Neural cell (in vitro differentiated cells): ENCODE measurements at regions not wholly inside any gene's neighbourhood (a gene's known extent, or its start where the extent isn't known, plus 50 kb on each side); places are given as distances from the start of the nearest gene placed in this dataset.

Experiments used
- CTCF ChIP-seq: fragments of 450-650 bp; IDR thresholded peaks from 2 replicates; pipeline ENCODE4 v1.5.1; 2014; ENCODE audit warnings: antibody characterized with exemption, mild to moderate bottlenecking, moderate library complexity; ENCODE audit not compliant: poor library complexity, severe bottlenecking
- EP300 ChIP-seq: fragments of 450-650 bp; conservative IDR thresholded peaks from 2 replicates; pipeline ENCODE4 v1.6.1; 2014; ENCODE audit warnings: antibody characterized with exemption, mild to moderate bottlenecking, moderate library complexity; ENCODE audit not compliant: poor library complexity, severe bottlenecking
- EZH2 ChIP-seq: fragments of 200-600, 300-800 bp; shearing (Covaris generic), sonication (generic); IDR thresholded peaks from 2 replicates; pipeline ENCODE4 v1.6.1; 2014; ENCODE audit warnings: antibody characterized with exemption, low read length, borderline replicate concordance, mild to moderate bottlenecking; ENCODE audit not compliant: insufficient read depth, poor library complexity, severe bottlenecking
- POLR2AphosphoS5 ChIP-seq: IDR thresholded peaks from 2 replicates; pipeline ENCODE4 v1.6.1; 2012
- REST ChIP-seq: IDR thresholded peaks from 2 replicates; pipeline ENCODE4 v1.6.1; 2012; ENCODE audit warnings: borderline replicate concordance
- SMC3 ChIP-seq: fragments of 450-650 bp; conservative IDR thresholded peaks from 2 replicates; pipeline ENCODE4 v1.6.1; 2014; ENCODE audit warnings: antibody characterized with exemption, mild to moderate bottlenecking, moderate library complexity; ENCODE audit not compliant: poor library complexity
- TAF1 ChIP-seq: IDR thresholded peaks from 2 replicates; pipeline ENCODE4 v1.6.1; 2012; ENCODE audit warnings: low read depth

GRCh38 chr6:86273936-86274335, 631.2 kb upstream of the SYNCRIP start:
- no peak for TF ChIP-seq CTCF
- TF ChIP-seq EZH2: no peak
- no peak for TF ChIP-seq TAF1
- no peak for TF ChIP-seq POLR2AphosphoS5
- no peak for TF ChIP-seq REST
- no peak for TF ChIP-seq EP300
- TF ChIP-seq SMC3: no peak
